Ramos (cell line): ENCODE measurements at regions not wholly inside any gene's neighbourhood (a gene's known extent, or its start where the extent isn't known, plus 50 kb on each side); places are given as distances from the start of the nearest gene placed in this dataset.

Source experiments
- in situ Hi-C: fragments of 300-500 bp; cut with MboI; formaldehyde crosslinking; loops from one replicate; pipeline ENCODE4 v1.14.3; 2022; ENCODE audit warnings: low sequenced_read_pairs; ENCODE audit not compliant: unreplicated experiment

DNA sequence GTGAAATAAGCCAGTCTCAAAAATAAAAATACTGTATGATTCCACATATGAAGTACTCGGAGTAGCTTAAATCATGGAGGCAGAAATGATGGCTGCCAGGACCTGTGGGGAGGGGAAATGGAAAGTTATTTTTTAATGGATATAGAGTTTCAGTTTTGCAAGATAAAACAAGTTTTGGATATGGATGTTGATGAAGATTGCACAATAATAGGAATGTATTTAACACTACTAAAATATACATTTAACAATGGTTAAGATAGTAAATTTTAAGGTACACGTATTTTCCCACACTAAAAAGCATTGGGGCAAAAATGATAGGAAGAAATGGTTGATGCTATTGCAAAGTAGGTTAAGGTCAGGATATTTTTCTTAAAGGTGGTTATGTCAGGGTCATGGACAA, 1058.9 kb upstream of the MAP3K7 start:
- in situ Hi-C loops = no loop called here

- in situ Hi-C loops = no loop called here
Measured at GRCh38 chr6:91637217-91637616, 1050.3 kb upstream of the MAP3K7 start.

- in situ Hi-C loops = no loop called here
Measured at GRCh38 chr6:91634791-91635190, 1047.9 kb upstream of the MAP3K7 start.

DNA sequence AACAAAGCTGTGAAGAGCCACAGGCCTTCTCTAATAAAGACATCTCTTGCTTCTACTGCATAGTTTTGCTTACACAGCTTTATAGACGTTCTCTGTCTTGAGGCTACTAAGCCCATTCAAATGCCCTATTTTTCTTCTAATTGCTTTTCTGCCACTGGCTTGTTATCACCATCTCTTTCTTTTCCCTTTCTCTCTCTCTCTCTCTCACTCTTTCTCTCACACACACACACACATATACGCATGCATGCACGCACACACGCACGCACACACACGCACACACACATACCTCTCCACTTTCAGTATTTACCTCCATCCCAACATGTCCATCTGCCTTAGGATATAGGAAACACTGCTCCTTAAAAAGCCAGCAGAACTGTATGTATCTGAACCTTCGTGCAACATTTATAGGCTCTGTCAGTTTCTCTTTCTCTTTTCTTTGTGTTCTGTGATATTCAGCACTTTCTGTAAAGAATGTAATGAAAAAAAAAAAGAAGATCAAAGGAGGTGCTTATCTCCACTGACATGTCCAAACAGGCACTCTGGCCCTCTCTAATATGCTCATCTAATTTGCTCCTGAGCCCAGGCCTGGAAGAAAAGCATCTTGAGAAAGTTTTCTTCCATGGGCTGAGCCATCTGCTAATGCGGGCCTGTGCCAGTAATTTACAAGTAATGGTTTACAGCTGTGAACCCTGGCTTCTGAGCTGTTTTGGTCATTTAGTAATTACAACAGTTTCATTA, 1046.7 kb upstream of the MAP3K7 start:
- in situ Hi-C loops = no loop called here

- in situ Hi-C loops = no loop called here
Measured at GRCh38 chr6:91632308-91632707, 1045.4 kb upstream of the MAP3K7 start.

- in situ Hi-C loops = no loop called here
Measured at GRCh38 chr6:91631227-91631626, 1044.4 kb upstream of the MAP3K7 start.

GRCh38 chr6:91626911-91627310, 1040.0 kb upstream of the MAP3K7 start:
- in situ Hi-C loops = no loop called here

DNA sequence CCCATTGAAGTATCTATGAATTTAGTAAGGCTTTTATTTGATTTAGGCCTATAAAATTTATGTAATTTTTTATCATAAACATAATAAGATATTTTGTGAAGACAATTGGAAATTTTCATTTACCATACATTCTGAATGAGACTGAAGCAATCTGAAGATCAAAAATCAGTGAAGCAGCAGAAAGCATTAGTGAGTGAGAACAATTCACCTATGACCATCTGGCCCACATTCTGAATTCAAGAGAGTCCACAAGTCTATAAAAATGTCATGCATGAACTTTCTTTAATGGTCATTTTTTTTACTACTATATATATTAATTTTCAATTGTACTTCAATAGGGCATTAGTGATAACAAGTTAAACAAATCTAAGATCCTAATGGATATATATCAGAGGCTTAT, 1026.6 kb upstream of the MAP3K7 start:
- in situ Hi-C loops = no loop called here

DNA sequence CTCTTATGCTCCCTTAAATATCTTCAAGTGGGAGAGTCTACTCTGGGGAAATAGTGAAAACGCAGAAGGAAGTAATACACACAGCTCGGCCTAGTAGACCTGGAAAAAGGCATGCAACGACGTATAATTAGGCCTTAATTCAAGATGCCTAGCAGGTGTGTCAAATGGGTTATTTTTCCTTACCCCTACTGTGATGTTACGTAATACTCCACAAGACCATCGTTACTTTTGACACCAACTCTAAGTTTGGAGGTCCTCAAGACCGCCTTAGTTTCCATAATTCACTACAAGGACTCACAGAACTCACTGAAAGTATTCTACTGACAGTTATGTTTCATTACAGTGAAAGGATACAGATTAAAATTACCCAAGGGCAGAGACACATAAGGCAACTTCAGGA, 1024.3 kb upstream of the MAP3K7 start:
- in situ Hi-C loops = no loop called here

DNA sequence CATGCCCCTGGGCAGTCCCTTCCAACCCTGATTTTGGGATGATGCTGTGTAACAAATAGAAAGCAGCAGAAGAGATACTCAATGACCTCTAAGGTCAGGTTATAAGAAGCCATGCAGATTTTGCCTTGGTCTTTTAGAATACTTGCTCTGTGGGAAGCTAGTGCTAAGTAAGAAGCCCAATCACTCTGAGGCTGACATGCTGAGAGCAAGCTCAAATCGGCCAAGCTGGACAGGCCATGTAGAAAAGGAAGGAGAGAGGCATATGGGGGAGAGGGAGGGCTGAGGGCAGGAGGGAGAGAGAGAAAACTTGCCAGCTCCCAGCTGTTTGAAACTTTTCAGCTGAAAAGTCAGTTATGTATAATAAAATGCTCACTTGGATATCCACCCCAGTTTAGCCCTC, 1021.6 kb upstream of the MAP3K7 start:
- in situ Hi-C loops = no loop called here

DNA sequence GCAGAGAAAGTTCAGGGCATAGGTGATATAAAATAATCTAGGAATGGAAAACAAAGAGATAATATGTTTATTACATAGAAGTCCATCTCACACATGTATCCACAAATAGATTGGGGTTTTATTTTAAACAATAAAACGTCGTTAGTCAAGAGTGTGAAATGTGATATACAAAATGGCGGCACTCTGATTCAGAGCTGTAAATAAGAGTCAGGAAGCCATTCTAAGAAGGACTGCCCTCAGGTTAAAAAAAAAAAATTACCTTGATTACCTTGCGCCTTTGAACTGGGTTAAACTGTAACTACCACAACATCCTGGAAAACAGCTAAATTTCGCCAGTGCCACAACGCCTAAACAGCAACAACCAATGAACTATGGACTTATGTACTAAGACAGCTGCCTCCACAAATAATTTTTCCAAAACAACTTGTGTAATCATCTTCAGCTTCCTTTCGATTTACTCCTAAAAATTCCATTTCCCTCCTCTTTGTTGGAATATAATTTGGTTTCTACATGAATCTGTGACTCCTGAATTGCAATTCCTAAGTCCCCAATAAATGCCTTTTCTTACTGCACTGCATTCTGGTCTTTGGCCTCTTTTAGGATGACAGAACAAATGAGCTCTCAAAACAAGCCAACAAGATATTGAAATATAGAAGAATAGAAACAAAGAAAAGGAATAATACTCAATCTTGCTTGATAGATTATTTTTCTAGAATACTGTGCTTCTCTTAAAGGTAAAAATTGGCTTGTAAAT, 1019.5 kb upstream of the MAP3K7 start:
- in situ Hi-C loops = no loop called here

DNA sequence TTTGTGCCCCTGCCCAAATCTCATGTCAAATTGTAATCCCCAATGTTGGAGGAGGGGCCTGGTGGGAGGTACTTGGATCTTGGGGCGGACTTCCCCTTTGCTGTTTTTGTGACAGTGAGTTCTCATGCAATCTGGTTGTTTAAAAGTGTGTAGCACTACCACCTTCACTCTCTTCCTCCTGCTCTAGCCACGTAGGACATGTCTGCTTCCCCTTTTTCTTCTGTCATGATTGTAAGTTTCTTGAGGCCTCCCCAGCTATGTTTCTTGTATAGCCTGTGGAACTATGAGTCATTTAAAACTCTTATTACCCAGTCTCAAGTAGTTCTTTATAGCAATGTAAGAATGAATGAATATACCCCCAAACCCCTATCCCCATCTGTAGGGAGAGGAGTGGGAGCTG, 1013.7 kb upstream of the MAP3K7 start:
- in situ Hi-C loops = no loop called here

GRCh38 chr6:91590191-91590590, 1003.3 kb upstream of the MAP3K7 start:
- in situ Hi-C loops = no loop called here

- in situ Hi-C loops = no loop called here
Measured at GRCh38 chr6:91580635-91581034, 993.8 kb upstream of the MAP3K7 start.

DNA sequence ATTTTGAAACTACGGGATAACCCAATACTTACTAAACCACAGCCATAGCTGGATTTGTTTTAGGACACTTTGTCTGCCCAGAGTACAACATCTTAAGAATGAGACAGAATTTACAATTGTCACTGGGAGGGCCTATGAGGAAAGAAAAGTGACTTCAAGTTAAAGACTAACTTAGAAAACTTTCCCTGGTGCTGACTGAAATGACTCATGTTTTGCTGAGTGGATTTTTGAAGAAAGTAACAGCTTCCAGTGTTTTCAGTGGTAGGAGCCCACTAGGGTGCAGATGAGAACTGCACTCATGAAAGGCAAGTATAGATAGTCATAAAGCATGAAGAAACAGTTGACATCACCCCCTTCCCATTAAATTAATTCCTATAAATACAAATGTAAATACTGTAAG, 988.2 kb upstream of the MAP3K7 start:
- in situ Hi-C loops = no loop called here

DNA sequence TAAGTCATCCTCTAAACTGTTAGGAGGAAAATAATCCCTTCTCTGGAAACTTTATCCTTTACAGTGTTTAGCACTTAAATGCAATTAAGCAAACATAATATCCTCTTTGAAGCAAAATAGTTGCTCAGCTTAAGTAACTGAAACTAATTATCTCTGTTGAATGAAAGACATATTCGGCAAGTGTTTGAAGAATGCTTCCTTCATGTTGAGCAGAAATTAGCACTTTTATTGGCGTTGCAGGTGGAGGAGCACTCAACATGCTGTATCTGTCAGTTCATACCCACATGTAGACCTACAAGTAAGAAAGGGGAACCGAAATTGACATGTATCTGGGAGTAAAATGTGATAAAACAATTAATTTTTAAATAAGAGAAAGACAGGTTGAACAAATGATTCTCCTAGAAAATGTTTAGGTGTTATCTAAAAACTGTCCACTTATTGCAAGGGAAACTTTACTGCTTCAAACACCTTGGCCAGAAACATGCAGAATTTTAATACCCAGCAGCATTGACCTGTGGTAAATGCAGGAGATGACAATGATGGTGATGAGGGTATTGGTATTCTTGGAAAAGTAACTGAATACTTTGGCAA, 987.0 kb upstream of the MAP3K7 start:
- in situ Hi-C loops = no loop called here

DNA sequence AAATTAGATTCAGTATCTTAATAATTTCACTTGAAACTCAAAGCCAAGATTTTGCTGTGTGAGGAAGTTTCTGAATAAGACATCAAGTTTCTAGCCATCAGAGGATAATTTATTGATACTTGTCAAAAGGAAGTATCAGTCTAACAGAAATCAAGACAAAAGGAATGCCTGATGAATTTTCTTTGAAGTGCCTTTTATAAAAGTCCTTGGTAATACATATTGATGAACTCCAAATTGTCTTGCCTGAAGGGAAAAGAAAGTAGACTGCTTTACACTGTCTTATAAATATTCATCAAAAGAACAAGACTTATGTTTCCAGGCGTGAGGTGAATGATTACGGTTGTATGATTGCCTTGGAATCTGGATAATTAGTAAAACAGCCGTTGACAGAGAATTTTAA, 986.0 kb upstream of the MAP3K7 start:
- in situ Hi-C loops = no loop called here

GRCh38 chr6:91569071-91569470, 982.2 kb upstream of the MAP3K7 start:
- in situ Hi-C loops = no loop called here

DNA sequence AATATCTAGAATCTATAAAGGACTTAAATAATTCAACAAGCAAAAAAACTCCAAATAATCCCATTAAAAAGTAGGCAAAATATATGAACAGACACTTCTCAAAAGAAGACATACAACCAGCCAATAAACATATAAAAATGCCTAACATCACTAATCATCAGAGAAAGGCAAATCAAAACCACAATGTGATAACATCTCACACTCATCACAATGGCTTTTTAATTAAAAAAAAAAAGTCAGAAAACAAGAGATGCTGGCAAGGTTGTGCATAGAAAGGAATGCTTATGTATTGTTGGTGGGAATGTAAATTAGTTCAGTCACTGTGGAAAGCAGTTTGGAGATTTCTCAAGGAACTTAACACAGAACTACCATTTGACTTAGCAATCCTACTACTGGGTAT, 979.6 kb upstream of the MAP3K7 start:
- in situ Hi-C loops = no loop called here

DNA sequence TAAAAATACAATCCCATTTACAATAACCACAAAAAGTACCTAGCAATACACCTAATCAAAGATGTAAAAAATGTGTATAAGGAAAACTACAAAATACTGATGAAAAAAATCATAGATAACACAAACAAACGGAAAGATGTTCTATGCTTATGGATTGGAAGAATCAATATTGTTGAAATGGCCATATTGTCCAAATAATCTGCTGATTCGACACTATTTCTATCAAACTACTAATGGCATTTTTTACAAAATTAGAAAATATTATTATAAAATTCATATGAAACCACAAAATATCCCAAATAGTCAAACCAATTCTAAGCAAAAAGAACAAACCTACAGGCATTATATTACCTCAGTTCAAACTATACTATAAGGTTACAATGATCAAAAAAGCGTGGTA, 978.3 kb upstream of the MAP3K7 start:
- in situ Hi-C loops = no loop called here

GRCh38 chr6:91562955-91563354, 976.1 kb upstream of the MAP3K7 start:
- in situ Hi-C loops = no loop called here

- in situ Hi-C loops = no loop called here
Measured at GRCh38 chr6:91560409-91560808, 973.5 kb upstream of the MAP3K7 start.
